ENCODE measurements at regions not wholly inside any gene's neighbourhood (a gene's known extent, or its start where the extent isn't known, plus 50 kb on each side); places are given as distances from the start of the nearest gene placed in this dataset.

DNA sequence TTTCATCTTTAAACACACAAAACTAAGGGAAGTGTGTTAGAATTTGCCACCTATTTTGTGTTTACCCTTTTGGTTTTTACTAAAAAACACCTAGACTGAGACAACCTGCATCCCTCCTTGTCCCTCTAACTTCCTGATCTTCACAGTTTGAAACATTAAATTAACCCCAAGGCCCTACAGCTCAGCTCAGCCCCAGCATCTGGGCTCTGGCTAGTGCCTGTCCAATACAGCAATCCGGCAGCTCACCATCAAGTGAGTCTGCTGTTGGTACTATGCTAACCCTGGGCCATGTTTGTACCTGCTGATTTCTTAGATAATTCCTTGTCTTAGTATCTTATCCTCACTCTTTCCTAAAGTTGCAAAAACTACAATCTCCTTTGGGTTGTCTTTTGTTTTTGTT lies 162.4 kb downstream of the DSEL start:
- TF ChIP-seq, protein P1, sequence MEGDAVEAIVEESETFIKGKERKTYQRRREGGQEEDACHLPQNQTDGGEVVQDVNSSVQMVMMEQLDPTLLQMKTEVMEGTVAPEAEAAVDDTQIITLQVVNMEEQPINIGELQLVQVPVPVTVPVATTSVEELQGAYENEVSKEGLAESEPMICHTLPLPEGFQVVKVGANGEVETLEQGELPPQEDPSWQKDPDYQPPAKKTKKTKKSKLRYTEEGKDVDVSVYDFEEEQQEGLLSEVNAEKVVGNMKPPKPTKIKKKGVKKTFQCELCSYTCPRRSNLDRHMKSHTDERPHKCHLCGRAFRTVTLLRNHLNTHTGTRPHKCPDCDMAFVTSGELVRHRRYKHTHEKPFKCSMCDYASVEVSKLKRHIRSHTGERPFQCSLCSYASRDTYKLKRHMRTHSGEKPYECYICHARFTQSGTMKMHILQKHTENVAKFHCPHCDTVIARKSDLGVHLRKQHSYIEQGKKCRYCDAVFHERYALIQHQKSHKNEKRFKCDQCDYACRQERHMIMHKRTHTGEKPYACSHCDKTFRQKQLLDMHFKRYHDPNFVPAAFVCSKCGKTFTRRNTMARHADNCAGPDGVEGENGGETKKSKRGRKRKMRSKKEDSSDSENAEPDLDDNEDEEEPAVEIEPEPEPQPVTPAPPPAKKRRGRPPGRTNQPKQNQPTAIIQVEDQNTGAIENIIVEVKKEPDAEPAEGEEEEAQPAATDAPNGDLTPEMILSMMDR (IDR thresholded peaks at IDR 0.05; ENCODE audit: insufficient read depth, low read length, poor library complexity, severe bottlenecking) = no peak
- no peak for TF ChIP-seq EZH2phosphoT487 (conservative IDR thresholded peaks at IDR 0.05; ENCODE audit: low read length)
- H3K36me3 ChIP-seq (ENCODE audit: low read length) = no peaks in the 10 kb centered on the region
- H3F3A ChIP-seq (ENCODE audit: insufficient read depth) = no peaks in the 10 kb centered on the region
- no peak overlapping the region for H2AFZ ChIP-seq (ENCODE audit: low read depth, low read length, severe bottlenecking)
- H3K27ac ChIP-seq (ENCODE audit: low read depth, low read length) = no peak overlapping the region
- H3K79me2 ChIP-seq (ENCODE audit: insufficient read depth, low read length) = no peaks in the 10 kb centered on the region
- no peaks in the 10 kb centered on the region for H3K9me3 ChIP-seq (ENCODE audit: insufficient read depth, low read length)
- H3K9ac ChIP-seq (ENCODE audit: low read length) = no peak overlapping the region
- no peak overlapping the region for H3K4me3 ChIP-seq (ENCODE audit: insufficient read depth, low read length, poor library complexity, severe bottlenecking)
- no peaks in the 10 kb centered on the region for H3K9me2 ChIP-seq (replicated peaks; ENCODE audit: insufficient read depth, low read length)
- H4K20me1 ChIP-seq (ENCODE audit: low read depth, low read length) = no peaks in the 10 kb centered on the region
- H3K4me2 ChIP-seq (ENCODE audit: low read depth, low read length, poor library complexity, severe bottlenecking) = no peak overlapping the region
- no peaks in the 10 kb centered on the region for H3K27me3 ChIP-seq (ENCODE audit: low read length)

DNA sequence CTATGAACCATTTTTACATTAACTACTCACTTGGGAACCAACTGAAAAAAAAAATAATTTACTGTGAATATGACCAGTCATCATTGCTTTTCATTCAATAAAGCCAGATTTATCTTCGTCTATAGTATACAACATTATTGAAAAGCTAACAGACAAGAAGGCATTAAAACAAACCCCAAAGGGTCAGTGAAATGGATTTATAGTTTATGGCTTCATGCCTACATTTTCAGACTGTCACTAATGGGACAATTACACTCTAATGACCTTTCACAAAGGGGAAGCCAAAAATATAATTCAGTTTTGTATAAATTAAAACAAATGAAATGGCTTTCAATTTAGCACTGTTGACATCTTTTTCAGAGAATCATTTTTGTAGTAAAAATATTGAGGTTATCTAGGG lies 169.1 kb downstream of the DSEL start:
- Histone ChIP-seq H3K4me3 (ENCODE audit: insufficient read depth, low read length, poor library complexity, severe bottlenecking) (no peak overlapping the region), H3K27me3 (ENCODE audit: low read length) (no peaks in the 10 kb centered on the region), H3F3A (ENCODE audit: insufficient read depth) (no peaks in the 10 kb centered on the region), H2AFZ (ENCODE audit: low read depth, low read length, severe bottlenecking) (no peak overlapping the region), H3K79me2 (ENCODE audit: insufficient read depth, low read length) (no peaks in the 10 kb centered on the region), H4K20me1 (ENCODE audit: low read depth, low read length) (no peaks in the 10 kb centered on the region), H3K9ac (ENCODE audit: low read length) (no peak overlapping the region), H3K36me3 (ENCODE audit: low read length) (no peaks in the 10 kb centered on the region), H3K4me2 (ENCODE audit: low read depth, low read length, poor library complexity, severe bottlenecking) (no peak overlapping the region), H3K9me3 (ENCODE audit: insufficient read depth, low read length) (no peaks in the 10 kb centered on the region), H3K27ac (ENCODE audit: low read depth, low read length) (no peak overlapping the region), H3K9me2 (replicated peaks; ENCODE audit: insufficient read depth, low read length) (no peaks in the 10 kb centered on the region)
- TF ChIP-seq, protein P1 (IDR thresholded peaks at IDR 0.05; ENCODE audit: insufficient read depth, low read length, poor library complexity, severe bottlenecking) = no peak
- TF ChIP-seq EZH2phosphoT487 (conservative IDR thresholded peaks at IDR 0.05; ENCODE audit: low read length) = no peak

DNA sequence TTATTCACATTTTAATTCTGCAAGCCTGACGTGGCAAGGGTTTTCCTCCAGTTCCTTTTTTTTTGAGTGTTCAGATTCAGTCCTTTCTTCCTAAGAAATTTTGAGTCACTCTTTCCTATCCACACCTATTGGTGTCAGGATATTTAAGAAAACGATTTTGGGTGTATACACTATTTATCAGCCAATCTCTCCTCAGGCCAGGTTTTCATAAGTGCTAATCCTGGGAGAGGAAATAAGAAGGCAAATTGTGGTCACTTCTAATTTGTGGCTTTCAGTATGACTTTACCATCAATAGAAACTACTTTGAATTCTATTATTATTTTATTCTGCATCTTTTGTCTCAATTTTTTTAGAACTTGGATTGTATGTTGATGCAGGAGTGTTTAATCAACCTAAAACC lies 174.4 kb downstream of the DSEL start:
- Histone ChIP-seq H3K9me3 (ENCODE audit: insufficient read depth, low read length) (no peaks in the 10 kb centered on the region), H2AFZ (ENCODE audit: low read depth, low read length, severe bottlenecking) (no peak overlapping the region), H4K20me1 (ENCODE audit: low read depth, low read length) (no peaks in the 10 kb centered on the region), H3K4me3 (ENCODE audit: insufficient read depth, low read length, poor library complexity, severe bottlenecking) (no peak overlapping the region), H3K27me3 (ENCODE audit: low read length) (no peaks in the 10 kb centered on the region), H3F3A (ENCODE audit: insufficient read depth) (no peaks in the 10 kb centered on the region), H3K36me3 (ENCODE audit: low read length) (no peaks in the 10 kb centered on the region), H3K4me2 (ENCODE audit: low read depth, low read length, poor library complexity, severe bottlenecking) (no peak overlapping the region), H3K9ac (ENCODE audit: low read length) (no peak overlapping the region), H3K9me2 (replicated peaks; ENCODE audit: insufficient read depth, low read length) (no peaks in the 10 kb centered on the region), H3K27ac (ENCODE audit: low read depth, low read length) (no peak overlapping the region), H3K79me2 (ENCODE audit: insufficient read depth, low read length) (no peaks in the 10 kb centered on the region)
- TF ChIP-seq, protein P1 (IDR thresholded peaks at IDR 0.05; ENCODE audit: insufficient read depth, low read length, poor library complexity, severe bottlenecking) = no peak
- TF ChIP-seq EZH2phosphoT487 (conservative IDR thresholded peaks at IDR 0.05; ENCODE audit: low read length) = no peak

Data from SU-DHL-6 (cell line).